Hepatocyte (in vitro differentiated cells): ENCODE measurements at regions not wholly inside any gene's neighbourhood (a gene's known extent, or its start where the extent isn't known, plus 50 kb on each side); places are given as distances from the start of the nearest gene placed in this dataset.

Experiments used
- DNase-seq: peaks from one replicate; pipeline ENCODE4 v3.0.0-alpha.2; 2016; ENCODE audit warnings: low spot score
- H2AFZ ChIP-seq: fragments of 200-600 bp; sonication (generic); 2 replicates; pipeline ENCODE4 v1.6.0; 2016; ENCODE audit warnings: antibody characterized with exemption, mild to moderate bottlenecking
- H3K27ac ChIP-seq: fragments of 200-600 bp; sonication (generic); 2 replicates; pipeline ENCODE4 v1.5.1; 2016; ENCODE audit warnings: mild to moderate bottlenecking
- H3K27me3 ChIP-seq: fragments of 200-600 bp; sonication (generic); 2 replicates; pipeline ENCODE4 v1.6.1; 2016
- H3K36me3 ChIP-seq: fragments of 200-600 bp; sonication (generic); replicated peaks from 2 replicates; pipeline ENCODE4 v1.5.1; 2016; ENCODE audit warnings: low read depth; ENCODE audit not compliant: insufficient read depth
- H3K4me1 ChIP-seq: fragments of 200-600 bp; sonication (generic); 2 replicates; pipeline ENCODE4 v1.5.1; 2016; ENCODE audit warnings: mild to moderate bottlenecking, moderate library complexity; ENCODE audit not compliant: insufficient read depth
- H3K4me2 ChIP-seq: fragments of 200-600 bp; sonication (generic); 2 replicates; pipeline ENCODE4 v1.6.0; 2016
- H3K4me3 ChIP-seq: fragments of 200-600 bp; sonication (generic); 2 replicates; pipeline ENCODE4 v1.5.1; 2016; ENCODE audit warnings: mild to moderate bottlenecking
- H3K79me2 ChIP-seq: fragments of 200-600 bp; sonication (generic); 2 replicates; pipeline ENCODE4 v1.6.0; 2017; ENCODE audit warnings: mild to moderate bottlenecking
- H3K9me2 ChIP-seq: fragments of 200-600 bp; sonication (generic); replicated peaks from 2 replicates; pipeline ENCODE4 v1.6.0; 2017; ENCODE audit warnings: mild to moderate bottlenecking; ENCODE audit not compliant: insufficient read depth
- H3K9me3 ChIP-seq: fragments of 200-600 bp; sonication (generic); 2 replicates; pipeline ENCODE4 v1.5.1; 2016; ENCODE audit warnings: low read depth, mild to moderate bottlenecking
- H4K20me1 ChIP-seq: fragments of 200-600 bp; sonication (generic); 2 replicates; pipeline ENCODE4 v1.6.0; 2016; ENCODE audit warnings: mild to moderate bottlenecking; ENCODE audit not compliant: insufficient read depth, poor library complexity, severe bottlenecking
- EZH2 ChIP-seq: fragments of 200-600 bp; sonication (generic); IDR thresholded peaks from 2 replicates; pipeline ENCODE4 v1.6.1; 2016; ENCODE audit warnings: antibody characterized with exemption, mild to moderate bottlenecking, borderline replicate concordance
- EZH2phosphoT487 ChIP-seq: fragments of 200-600 bp; sonication (generic); IDR thresholded peaks from one replicate; pipeline ENCODE4 v1.6.1; 2018; ENCODE audit warnings: antibody characterized with exemption, mild to moderate bottlenecking, low read depth, moderate library complexity; ENCODE audit not compliant: unreplicated experiment, severe bottlenecking
- WGBS: methylation state at CpG from one replicate; pipeline ENCODE4 v1.1.6; 2016; ENCODE audit warnings: low lambda C conversion rate; ENCODE audit errors: missing lambda C conversion rate; 5-methylcytosine and 5-hydroxymethylcytosine counted together
- TF ChIP-seq, protein P1 (sequence below): fragments of 200-600 bp; sonication (generic); IDR thresholded peaks from 2 replicates; pipeline ENCODE4 v1.5.1; 2016; ENCODE audit warnings: antibody characterized with exemption, mild to moderate bottlenecking; ENCODE audit not compliant: poor library complexity

DNA sequence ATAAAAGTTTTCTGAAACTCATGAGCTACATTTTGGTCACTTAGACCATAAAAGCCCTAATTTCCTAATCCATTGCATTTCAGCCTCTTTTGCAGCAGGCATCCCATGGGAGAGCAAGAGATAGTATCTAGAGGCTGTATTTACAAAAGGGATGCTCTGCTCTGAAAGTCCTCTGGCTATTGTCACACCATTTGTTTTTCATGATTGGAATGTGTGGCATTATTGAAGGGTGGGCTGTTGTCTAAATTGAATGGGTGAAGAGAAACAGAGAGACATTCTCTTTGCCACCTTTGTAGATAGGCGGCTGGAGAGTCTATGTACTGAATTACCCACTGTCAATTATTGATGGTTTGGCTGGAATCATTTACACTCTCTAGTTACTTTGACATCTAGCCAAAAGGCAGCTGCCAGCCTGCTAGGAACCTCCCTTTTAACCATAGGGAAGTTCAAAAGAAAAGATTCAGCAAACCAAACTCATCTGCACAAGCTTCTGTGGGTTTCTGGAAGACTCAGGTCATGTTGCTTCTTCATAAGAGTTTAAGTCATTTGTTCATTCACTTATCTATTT is 89.8 kb upstream of the RARB start:
- Histone ChIP-seq H3K9me3 (no peaks in the 10 kb centered on the region), H3K27me3 (no peaks in the 10 kb centered on the region), H3K36me3 (no peaks in the 10 kb centered on the region), H2AFZ (no peak overlapping the region), H4K20me1 (no peaks in the 10 kb centered on the region), H3K27ac (no peak overlapping the region), H3K9me2 (no peaks in the 10 kb centered on the region), H3K4me3 (no peak overlapping the region), H3K4me2 (no peak overlapping the region), H3K4me1 (no peaks in the 10 kb centered on the region), H3K79me2 (no peaks in the 10 kb centered on the region)
- TF ChIP-seq, protein P1, sequence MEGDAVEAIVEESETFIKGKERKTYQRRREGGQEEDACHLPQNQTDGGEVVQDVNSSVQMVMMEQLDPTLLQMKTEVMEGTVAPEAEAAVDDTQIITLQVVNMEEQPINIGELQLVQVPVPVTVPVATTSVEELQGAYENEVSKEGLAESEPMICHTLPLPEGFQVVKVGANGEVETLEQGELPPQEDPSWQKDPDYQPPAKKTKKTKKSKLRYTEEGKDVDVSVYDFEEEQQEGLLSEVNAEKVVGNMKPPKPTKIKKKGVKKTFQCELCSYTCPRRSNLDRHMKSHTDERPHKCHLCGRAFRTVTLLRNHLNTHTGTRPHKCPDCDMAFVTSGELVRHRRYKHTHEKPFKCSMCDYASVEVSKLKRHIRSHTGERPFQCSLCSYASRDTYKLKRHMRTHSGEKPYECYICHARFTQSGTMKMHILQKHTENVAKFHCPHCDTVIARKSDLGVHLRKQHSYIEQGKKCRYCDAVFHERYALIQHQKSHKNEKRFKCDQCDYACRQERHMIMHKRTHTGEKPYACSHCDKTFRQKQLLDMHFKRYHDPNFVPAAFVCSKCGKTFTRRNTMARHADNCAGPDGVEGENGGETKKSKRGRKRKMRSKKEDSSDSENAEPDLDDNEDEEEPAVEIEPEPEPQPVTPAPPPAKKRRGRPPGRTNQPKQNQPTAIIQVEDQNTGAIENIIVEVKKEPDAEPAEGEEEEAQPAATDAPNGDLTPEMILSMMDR = no peak
- TF ChIP-seq EZH2phosphoT487 = no peak
- no peak for TF ChIP-seq EZH2
- 57% methylated on average over 1 of the region's 1 CpG for WGBS
- no peak for DNase-seq

DNA sequence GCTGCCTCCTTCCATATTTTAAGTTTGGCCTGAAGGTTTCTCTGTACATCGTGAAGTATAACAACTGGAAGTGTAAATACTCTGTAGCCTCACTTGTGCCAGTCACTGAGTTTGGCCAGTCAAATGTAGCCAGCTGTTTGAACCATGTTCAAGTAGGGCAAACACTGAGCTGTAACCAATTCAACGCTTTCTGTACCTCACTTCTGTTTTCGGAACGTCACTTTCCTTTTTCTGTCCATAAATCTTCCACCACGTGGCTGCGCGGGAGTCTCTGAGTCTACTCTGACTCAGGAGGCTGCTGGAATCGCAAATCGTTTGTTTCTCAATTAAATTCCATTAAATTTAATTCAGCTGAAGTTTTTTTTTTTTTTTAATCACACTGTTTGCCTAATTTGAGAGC is 88.8 kb upstream of the RARB start:
- Histone ChIP-seq H3K79me2 (no peaks in the 10 kb centered on the region), H3K9me3 (no peaks in the 10 kb centered on the region), H3K4me2 (no peak overlapping the region), H3K4me3 (no peak overlapping the region), H3K4me1 (no peaks in the 10 kb centered on the region), H3K9me2 (no peaks in the 10 kb centered on the region), H2AFZ (no peak overlapping the region), H3K36me3 (no peaks in the 10 kb centered on the region), H3K27me3 (no peaks in the 10 kb centered on the region), H3K27ac (no peak overlapping the region), H4K20me1 (no peaks in the 10 kb centered on the region)
- WGBS = 86% methylated on average over 9 of the region's 9 CpGs
- no peak for DNase-seq
- TF ChIP-seq EZH2 (no peak), EZH2phosphoT487 (no peak)
- TF ChIP-seq, protein P1 = no peak

DNA sequence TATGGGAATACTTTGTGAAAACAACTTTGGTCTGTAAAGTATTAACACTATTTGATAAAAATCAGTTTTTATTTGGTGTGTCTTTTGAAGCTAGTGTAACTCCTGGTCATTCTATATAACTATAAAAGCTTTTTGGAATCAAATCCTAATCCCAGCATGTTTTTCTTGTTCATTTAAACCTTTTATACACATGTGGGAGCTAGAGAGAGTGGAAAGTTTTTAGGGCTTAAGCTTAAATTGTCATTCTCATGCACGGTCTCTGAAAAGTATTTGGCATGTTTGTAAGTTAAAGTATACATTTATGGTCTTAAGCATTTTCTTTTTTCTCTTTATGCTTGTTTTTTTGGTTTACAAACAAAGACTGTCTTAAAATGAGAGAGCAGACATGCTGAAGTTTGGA is 83.4 kb upstream of the RARB start:
- Histone ChIP-seq H3K4me3 (no peak overlapping the region), H2AFZ (no peak overlapping the region), H3K9me3 (no peaks in the 10 kb centered on the region), H3K27ac (no peak overlapping the region), H3K79me2 (no peaks in the 10 kb centered on the region), H3K4me1 (no peaks in the 10 kb centered on the region), H4K20me1 (no peaks in the 10 kb centered on the region), H3K27me3 (no peaks in the 10 kb centered on the region), H3K36me3 (no peaks in the 10 kb centered on the region), H3K4me2 (no peak overlapping the region), H3K9me2 (no peaks in the 10 kb centered on the region)
- TF ChIP-seq EZH2phosphoT487 (peak; percentile 98), EZH2 (no peak)
- peak; percentile 28 for DNase-seq
- 41% methylated on average over 1 of the region's 1 CpG for WGBS

DNA sequence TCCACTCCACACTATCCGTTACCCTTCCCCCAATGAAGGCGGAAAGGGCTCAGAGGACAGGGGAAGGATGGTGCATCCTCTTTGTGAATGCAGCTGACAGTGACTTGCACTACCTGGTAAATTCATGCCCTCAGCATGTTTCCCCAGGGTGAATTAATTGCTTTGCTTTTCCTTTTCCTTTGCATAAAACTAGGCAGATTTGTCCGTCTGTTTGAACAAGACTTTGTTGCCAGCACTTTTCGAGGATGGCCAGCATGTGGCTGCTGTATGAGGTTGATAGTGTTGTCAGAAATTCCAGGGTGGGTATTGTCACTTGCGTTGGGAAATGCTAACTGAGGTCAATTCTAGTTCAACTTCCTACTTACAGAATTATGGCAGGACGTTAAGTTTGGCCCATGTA is 79.0 kb upstream of the RARB start:
- no peaks in the 10 kb centered on the region for H3K27me3 ChIP-seq
- no peaks in the 10 kb centered on the region for H3K4me1 ChIP-seq
- no peak overlapping the region for H3K4me3 ChIP-seq
- TF ChIP-seq EZH2 = no peak
- TF ChIP-seq, protein P1 = no peak
- no peak for TF ChIP-seq EZH2phosphoT487
- H4K20me1 ChIP-seq = no peaks in the 10 kb centered on the region
- no peak overlapping the region for H3K27ac ChIP-seq
- no peaks in the 10 kb centered on the region for H3K9me3 ChIP-seq
- no peaks in the 10 kb centered on the region for H3K36me3 ChIP-seq
- H3K9me2 ChIP-seq = no peaks in the 10 kb centered on the region
- no peaks in the 10 kb centered on the region for H3K79me2 ChIP-seq
- no peak for DNase-seq
- H3K4me2 ChIP-seq = no peak overlapping the region
- no peak overlapping the region for H2AFZ ChIP-seq
- 69% methylated on average over 6 of the region's 6 CpGs for WGBS
